ENCODE measurements at regions not wholly inside any gene's neighbourhood (a gene's known extent, or its start where the extent isn't known, plus 50 kb on each side); places are given as distances from the start of the nearest gene placed in this dataset.

DNA sequence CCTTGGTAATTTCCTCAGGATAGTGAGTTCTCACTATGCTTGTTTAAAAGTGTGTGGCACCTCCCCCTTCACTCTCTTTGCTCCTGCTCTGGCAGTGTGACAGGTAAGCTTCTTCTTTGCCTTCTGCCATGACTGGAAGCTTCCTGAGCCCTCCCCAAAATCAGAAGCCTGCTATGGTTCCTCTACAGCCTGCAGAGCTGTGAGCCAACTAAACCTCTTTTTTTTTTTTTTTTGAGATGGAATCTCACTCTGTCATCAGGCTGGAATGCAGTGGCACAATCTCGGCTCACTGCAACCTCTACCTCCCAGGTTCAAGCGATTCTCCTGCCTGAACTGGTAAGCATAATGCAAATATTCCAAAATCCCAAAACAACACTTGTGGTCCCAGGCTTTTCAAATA is 80.0 kb downstream of the SOWAHC start:
- Histone ChIP-seq H3K4me3 (no peak overlapping the region), H3K36me3 (ENCODE audit: low read depth) (no peaks in the 10 kb centered on the region), H3K4me1 (ENCODE audit: low read depth) (peaks cover 62% of the 10 kb centered on the region), H3K9me3 (no peaks in the 10 kb centered on the region)
- intact Hi-C loops (cut with DNase I, micrococcal nuclease), result no loop called here
- no peak for ATAC-seq
- TF ChIP-seq, protein P1, sequence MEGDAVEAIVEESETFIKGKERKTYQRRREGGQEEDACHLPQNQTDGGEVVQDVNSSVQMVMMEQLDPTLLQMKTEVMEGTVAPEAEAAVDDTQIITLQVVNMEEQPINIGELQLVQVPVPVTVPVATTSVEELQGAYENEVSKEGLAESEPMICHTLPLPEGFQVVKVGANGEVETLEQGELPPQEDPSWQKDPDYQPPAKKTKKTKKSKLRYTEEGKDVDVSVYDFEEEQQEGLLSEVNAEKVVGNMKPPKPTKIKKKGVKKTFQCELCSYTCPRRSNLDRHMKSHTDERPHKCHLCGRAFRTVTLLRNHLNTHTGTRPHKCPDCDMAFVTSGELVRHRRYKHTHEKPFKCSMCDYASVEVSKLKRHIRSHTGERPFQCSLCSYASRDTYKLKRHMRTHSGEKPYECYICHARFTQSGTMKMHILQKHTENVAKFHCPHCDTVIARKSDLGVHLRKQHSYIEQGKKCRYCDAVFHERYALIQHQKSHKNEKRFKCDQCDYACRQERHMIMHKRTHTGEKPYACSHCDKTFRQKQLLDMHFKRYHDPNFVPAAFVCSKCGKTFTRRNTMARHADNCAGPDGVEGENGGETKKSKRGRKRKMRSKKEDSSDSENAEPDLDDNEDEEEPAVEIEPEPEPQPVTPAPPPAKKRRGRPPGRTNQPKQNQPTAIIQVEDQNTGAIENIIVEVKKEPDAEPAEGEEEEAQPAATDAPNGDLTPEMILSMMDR (IDR thresholded peaks at IDR 0.05), result no peak
- DNase-seq, result no peak

DNA sequence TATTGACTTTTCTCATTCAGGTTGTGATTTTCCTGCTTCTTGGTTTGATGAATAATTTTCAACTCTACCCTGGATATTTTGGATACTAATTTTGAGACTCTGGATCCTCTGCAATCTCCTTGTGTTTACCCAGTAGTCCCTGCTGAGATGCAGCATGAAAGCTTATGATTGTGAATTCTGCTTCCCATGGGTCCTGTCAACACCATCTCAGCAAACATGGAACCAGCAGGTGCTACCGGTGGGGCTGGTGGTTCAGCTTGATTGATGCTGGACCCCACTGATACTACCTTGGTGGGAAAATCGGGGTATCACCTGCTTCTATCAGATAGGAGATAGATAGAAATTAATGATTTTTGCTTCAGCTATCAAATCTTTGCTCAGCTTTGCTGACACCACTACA is 81.1 kb downstream of the SOWAHC start:
- H3K4me3 ChIP-seq, result no peak overlapping the region
- ATAC-seq (no peak), DNase-seq (no peak)
- intact Hi-C loops (cut with DNase I, micrococcal nuclease), result no loop called here
- TF ChIP-seq, protein P1 (IDR thresholded peaks at IDR 0.05), result no peak
- no peaks in the 10 kb centered on the region for H3K36me3 ChIP-seq (ENCODE audit: low read depth)
- no peaks in the 10 kb centered on the region for H3K9me3 ChIP-seq
- peaks cover 63% of the 10 kb centered on the region for H3K4me1 ChIP-seq (ENCODE audit: low read depth)

DNA sequence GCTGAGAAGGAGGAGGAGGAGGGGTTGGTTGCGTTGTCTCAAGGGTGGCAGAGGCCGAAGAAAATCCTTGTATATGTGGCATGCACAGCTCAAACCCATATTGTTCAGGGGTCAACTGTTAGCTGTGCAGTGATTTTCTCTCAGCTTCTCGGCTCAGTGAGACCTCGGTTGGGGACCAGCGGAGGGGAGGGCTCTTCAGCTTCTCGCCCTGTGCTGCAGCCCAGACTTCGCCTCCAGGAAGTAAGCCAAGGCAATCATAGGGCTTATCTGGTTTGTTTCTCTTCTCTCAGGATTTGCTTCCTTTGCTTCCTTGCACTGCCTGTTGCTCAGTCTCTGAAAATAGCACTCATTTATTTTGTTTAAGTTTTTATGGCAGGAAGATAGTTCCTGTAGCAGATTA is 85.5 kb downstream of the SOWAHC start:
- DNase-seq (peak in 2 of 3 donors; percentile 66 to 68), ATAC-seq (peak; percentile 77)
- no peak overlapping the region for H3K4me3 ChIP-seq
- H3K36me3 ChIP-seq (ENCODE audit: low read depth), result no peaks in the 10 kb centered on the region
- TF ChIP-seq, protein P1 (IDR thresholded peaks at IDR 0.05), result no peak
- no peaks in the 10 kb centered on the region for H3K9me3 ChIP-seq
- peaks cover 45% of the 10 kb centered on the region for H3K4me1 ChIP-seq (ENCODE audit: low read depth)
- intact Hi-C loops (cut with DNase I, micrococcal nuclease), result loop anchor here in 1 of 2 donors (10.0 kb wide), 1 partner anchor 85 kb away; the partner anchor contains the start of genes SEPTIN10 and SOWAHC

DNA sequence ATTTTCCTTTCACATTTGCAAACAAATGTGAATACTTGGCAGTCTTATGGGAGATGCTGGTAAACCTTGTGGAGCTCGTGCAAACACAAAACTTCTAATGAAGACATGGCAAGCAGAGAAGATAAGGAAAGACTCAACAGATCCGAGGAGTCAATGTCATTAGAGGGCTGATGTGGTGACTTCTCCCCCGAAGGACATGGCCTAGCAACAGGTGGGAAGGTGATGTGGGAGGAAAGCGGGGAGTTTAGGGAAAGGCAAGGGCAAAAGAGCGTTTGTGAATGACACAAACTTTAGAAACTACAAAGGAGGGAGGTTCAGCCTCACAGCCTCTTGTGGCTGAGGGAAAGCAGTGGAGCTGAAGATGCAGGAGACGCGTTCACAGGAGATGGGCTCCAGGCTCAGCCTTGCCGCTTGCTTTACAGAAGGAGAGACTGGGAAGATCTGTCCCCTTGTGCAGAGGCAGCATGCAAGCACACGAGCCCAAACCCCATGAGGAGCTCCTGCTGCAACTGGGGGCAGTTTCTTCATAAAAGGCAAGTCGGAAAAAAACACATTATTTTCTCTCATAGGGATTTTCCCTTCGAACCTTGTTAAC is 86.6 kb downstream of the SOWAHC start:
- Histone ChIP-seq H3K9me3 (no peaks in the 10 kb centered on the region), H3K4me1 (ENCODE audit: low read depth) (peaks cover 45% of the 10 kb centered on the region), H3K36me3 (ENCODE audit: low read depth) (no peaks in the 10 kb centered on the region), H3K4me3 (no peak overlapping the region)
- no peak for DNase-seq
- ATAC-seq, result no peak
- intact Hi-C loops (cut with DNase I, micrococcal nuclease), result loop anchor here in 1 of 2 donors (10.0 kb wide), 1 partner anchor 86 kb away; the partner anchor contains the start of genes SEPTIN10 and SOWAHC
- TF ChIP-seq, protein P1 (IDR thresholded peaks at IDR 0.05), result no peak

DNA sequence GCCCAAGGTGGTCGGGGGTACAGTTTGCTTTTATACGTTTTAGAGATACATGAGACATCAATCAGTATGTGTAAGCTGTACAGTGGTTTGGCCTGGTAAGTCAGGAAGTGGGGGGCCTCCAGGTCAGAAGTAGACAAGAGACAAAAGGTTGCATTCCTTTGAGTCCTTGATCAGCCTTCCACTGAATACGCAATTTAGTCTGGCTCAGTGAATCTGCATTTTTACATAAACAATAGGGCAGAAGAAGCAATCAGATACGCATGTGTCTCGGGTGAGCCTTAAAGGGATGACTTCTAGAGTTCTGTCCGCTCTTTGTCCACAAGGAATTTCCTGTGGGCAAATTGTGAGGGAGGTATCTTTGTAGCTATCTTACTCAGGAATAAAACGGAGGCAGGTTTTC is 87.2 kb downstream of the SOWAHC start:
- peaks cover 45% of the 10 kb centered on the region for H3K4me1 ChIP-seq (ENCODE audit: low read depth)
- H3K4me3 ChIP-seq, result no peak overlapping the region
- H3K36me3 ChIP-seq (ENCODE audit: low read depth), result no peaks in the 10 kb centered on the region
- DNase-seq (no peak), ATAC-seq (no peak)
- intact Hi-C loops (cut with DNase I, micrococcal nuclease), result loop anchor here in 1 of 2 donors (10.0 kb wide), 1 partner anchor 87 kb away; the partner anchor contains the start of genes SEPTIN10 and SOWAHC
- TF ChIP-seq, protein P1 (IDR thresholded peaks at IDR 0.05), result no peak
- H3K9me3 ChIP-seq, result no peaks in the 10 kb centered on the region
